HG03280 (cell line): ENCODE measurements at regions not wholly inside any gene's neighbourhood (a gene's known extent, or its start where the extent isn't known, plus 50 kb on each side); places are given as distances from the start of the nearest gene placed in this dataset.
"Not testable (repeated sequence)": the region's sequence is repeated elsewhere in the genome, so short reads cannot be mapped to it uniquely, and the experiment has no call there.

ENCODE experiments used
- ATAC-seq: cut with Tn5 transposase; IDR thresholded peaks from one replicate; pipeline ENCODE4 v1.9.1; 2021; ENCODE audit warnings: mild to moderate bottlenecking, moderate library complexity; ENCODE audit not compliant: unreplicated experiment

GRCh38 chr2:200099256-200099655 lies 143.9 kb downstream of the MAIP1 start:
- no peak for ATAC-seq

- no peak for ATAC-seq
Observed at GRCh38 chr2:200100027-200100426, 144.6 kb downstream of the MAIP1 start.

GRCh38 chr2:200101922-200102321 lies 146.5 kb downstream of the MAIP1 start:
- no peak for ATAC-seq

DNA sequence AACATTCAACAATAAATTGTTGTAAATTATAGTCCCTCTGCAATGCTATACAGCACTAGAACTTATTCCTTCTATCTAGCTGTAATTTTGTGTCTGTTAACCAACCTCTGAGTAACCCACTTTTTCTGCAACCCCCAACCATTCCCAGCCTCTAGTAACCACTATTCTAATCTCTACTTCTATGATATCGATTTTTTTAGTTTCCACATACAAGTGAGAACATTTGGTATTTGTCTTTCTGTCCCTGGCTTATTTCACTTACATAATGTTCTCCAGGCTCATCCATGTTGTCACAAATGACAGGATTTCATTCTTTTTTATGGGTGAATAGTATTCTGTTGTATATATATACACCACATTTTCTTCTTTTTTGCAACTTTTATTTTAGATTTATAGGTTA lies 147.6 kb downstream of the MAIP1 start:
- no peak for ATAC-seq

DNA sequence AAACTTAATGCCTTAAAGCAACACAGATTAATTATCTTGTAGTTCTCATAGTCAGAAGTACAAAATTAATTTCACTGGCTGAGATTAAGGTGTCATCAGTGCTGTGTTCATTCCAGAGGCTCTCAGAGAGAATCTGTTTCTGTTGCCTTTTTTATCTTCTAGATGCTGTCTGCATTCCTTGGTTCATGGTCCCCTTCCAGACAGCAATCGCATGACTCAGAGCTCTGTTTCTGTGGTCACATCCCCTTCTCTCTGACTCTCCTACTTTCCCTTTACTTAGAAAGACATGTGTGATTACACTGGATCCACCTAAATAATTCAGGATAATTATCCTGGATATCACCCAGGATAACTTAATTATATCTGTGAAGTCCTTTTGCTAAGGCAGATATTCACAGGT lies 148.6 kb downstream of the MAIP1 start:
- no peak for ATAC-seq

DNA sequence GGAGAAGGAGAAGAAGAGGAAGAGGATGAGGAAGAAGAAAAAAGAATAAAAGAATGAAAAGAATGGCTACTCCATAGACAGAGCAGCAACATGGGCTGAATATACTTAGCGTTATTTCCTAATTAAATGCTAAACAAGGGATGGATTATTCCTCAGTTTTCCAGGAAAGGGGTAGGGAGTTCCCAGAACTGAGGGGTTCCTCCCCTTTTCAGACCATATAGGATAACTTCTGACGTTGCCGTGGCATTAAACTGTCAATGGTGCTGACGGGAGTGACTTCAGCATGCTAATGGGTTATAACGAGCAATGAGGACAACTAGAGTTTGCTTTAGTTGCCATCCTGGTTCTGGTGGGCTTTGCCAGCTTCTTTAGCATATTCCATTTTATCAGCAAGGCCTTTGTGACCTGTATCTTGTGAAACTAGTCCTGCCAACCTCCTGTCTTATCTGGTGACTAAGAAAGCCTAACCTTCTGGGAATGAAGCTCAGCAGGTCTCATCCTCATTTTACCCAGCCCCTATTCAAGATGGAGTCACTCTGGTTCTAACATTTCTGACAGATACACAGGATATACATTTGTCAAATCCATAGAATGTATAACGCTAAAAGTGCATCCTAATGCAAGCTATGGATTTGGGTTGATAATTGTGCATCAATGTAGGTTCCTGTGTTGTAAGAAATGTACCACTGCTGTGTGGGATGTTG lies 152.3 kb downstream of the MAIP1 start:
- ATAC-seq: no peak

GRCh38 chr2:200109421-200109820 lies 154.0 kb downstream of the MAIP1 start:
- no peak for ATAC-seq

DNA sequence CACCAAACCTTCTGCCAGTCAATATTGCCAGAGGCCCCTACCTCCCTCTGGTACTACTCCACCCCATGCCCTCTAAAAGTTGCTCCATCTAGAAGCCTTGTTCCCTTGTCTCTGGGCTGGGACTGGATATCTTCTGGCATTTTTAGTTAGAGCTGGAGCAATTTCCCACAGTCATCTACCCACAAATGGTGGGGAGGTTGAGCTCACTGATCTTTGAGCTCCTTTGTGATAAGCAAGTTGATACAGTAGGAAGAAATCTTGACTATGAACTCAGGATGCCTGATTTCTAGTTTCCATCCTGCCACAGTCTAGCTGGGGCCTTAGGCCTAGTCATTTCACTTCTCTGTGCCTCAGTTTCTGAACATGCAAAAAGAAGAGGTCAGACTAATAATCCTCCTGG lies 155.0 kb downstream of the MAIP1 start:
- no peak for ATAC-seq

- not testable (repeated sequence) for ATAC-seq
Observed at GRCh38 chr2:200113016-200113799, 157.8 kb downstream of the MAIP1 start.

DNA sequence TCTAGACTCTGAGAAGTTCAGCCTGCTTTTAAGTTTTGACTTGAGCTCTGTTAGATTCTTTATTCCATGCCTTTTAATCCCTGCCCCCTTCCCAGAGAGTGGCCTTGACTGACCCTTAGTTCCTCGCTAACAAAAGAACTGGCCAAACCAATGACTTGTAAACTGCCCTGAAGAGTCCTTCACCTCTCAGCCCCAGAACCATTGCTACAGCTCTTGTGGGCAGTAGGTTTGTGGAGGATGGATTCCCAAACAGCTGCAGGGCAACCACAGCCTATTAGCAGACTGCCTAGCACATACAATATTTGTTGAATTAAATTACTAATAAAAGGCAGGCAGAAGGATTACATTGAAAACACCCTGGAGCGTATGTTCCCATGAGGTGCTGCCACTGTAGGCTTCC lies 163.9 kb downstream of the MAIP1 start:
- ATAC-seq: no peak

- ATAC-seq: no peak
Observed at GRCh38 chr2:200121931-200122330, 166.5 kb downstream of the MAIP1 start.

GRCh38 chr2:200122683-200123082 lies 167.3 kb downstream of the MAIP1 start:
- ATAC-seq: no peak

DNA sequence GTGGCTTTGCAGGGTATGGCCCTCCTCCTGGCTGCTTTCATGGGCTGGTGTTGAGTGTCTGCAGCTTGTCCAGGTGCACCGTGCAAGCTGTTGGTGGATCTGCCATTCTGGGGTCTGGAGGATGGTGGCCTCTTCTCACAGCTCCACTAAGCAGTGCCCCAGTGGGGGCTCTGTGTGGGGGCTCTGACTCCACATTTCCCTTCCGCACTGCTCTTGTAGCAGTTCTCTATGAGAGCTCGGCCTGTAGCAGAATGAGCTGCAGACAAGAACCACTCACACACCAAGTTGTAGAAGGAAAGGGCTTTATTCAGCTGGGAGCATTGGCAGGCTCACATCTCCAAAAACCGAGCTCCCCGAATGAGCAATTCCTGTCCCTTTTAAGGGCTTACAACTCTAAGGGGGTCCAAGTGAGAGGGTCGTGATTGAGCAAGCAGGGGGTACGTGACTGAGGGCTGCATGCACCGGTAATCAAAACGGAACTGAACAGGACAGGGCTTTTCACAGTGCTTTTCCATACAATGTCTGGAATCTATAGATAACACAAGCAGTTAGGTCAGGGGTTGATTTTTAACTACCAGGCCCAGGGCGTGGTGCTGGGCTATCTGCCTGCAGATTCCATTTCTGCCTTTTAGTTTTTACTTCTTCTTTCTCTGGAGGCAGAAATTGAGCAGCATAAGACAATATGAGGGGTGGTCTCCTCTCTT lies 169.4 kb downstream of the MAIP1 start:
- ATAC-seq: not testable (repeated sequence)

GRCh38 chr2:200125444-200126284 lies 170.3 kb downstream of the MAIP1 start:
- ATAC-seq: no peak

GRCh38 chr2:200126285-200126670 lies 170.9 kb downstream of the MAIP1 start:
- ATAC-seq: not testable (repeated sequence)

DNA sequence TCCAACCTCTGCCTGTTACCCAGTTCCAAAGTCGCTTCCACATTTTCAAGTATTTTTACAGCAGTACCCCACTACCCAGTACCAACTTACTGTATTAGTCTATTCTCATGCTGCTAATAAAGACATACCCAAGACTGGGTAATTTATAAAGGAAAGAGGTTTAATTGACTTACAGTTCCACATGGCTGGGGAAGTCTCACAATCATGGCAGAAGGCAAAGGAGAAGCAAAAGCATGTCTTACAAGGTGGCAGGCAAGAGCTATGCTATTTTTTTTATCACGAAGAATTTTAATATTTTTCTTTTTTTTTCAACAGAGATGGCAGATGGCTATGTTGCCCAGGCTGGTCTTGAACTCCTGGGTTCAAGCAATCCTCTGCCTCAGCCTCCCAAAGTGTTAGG lies 171.3 kb downstream of the MAIP1 start:
- ATAC-seq: not testable (repeated sequence)

DNA sequence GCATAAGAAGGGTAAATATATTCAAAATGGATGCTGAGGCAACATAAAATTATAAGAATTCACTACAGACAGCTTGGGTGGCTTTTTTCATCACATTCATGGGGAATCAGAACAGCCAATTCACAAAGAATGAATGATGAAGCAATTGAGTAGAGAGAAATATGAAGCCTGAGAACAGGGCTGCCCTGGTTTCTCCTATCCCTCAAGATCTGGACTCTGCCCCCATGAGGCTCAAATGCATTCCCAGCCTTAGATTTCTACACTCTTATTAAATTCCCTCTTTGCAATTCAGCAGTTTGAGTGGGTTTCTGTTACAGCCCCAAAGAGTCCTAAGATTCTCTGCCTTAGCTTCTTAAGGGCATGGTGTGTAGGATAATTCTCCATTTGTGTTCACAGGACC lies 172.5 kb downstream of the MAIP1 start:
- ATAC-seq: no peak

DNA sequence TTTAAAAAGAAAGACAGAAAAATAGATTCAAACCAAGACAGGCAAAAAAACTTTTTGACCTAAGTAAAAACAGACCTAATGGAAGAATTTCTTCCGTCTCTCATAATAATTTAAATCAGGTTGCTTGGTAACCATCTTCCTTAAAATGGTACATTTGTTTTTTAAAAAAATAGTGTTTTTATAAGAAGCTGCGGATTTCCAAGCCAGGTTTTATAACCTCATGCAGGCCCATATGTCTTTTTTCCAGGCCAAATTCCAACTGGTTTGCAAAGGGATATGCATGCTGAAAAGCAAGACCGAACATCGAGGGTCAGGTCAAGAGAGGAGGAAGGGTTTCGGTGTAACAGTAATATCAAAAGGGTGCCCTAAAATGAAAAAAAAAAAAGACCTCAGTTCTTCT lies 172.9 kb downstream of the MAIP1 start:
- ATAC-seq: no peak

- ATAC-seq: no peak
Observed at GRCh38 chr2:200129721-200130462, 174.5 kb downstream of the MAIP1 start.

DNA sequence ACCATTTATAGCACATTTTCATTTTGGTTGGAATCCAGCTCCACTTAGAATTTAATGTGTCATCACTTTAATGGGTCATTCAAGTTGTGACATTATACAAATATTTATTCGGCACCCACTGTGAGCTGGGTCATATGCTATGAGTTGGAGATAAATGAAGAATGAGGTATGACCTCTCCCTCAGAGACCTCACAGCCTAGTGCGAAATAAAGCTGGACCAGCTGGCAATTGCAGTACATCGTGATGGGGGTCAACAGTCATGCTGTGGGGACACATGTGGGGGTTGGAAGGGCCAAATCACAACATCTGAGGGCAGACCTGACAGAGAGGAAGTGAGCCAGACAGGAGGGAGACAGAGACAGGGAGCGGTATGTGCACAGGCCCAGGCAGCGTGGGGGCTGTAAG lies 175.4 kb downstream of the MAIP1 start:
- no peak for ATAC-seq
